HG02970 (cell line): ENCODE measurements at regions not wholly inside any gene's neighbourhood (a gene's known extent, or its start where the extent isn't known, plus 50 kb on each side); places are given as distances from the start of the nearest gene placed in this dataset.
"Not testable (repeated sequence)": the region's sequence is repeated elsewhere in the genome, so short reads cannot be mapped to it uniquely, and the experiment has no call there.

Source experiments
- ATAC-seq: cut with Tn5 transposase; IDR thresholded peaks from one replicate; pipeline ENCODE4 v1.9.1; 2021; ENCODE audit warnings: mild to moderate bottlenecking, moderate library complexity, moderate number of reproducible peaks; ENCODE audit not compliant: unreplicated experiment, low FRiP score

GRCh38 chr6:19557191-19557590 is 280.0 kb upstream of the ID4 start:
- ATAC-seq, result no peak

- ATAC-seq, result no peak
Measured at GRCh38 chr6:19558201-19558600, 279.0 kb upstream of the ID4 start.

- no peak for ATAC-seq
Measured at GRCh38 chr6:19558934-19559333, 278.2 kb upstream of the ID4 start.

GRCh38 chr6:19562468-19562867 is 274.7 kb upstream of the ID4 start:
- ATAC-seq, result no peak

GRCh38 chr6:19569563-19569962 is 267.6 kb upstream of the ID4 start:
- no peak for ATAC-seq

- no peak for ATAC-seq
Measured at GRCh38 chr6:19571176-19571575, 266.0 kb upstream of the ID4 start.

- no peak for ATAC-seq
Measured at GRCh38 chr6:19578481-19578880, 258.7 kb upstream of the ID4 start.

- ATAC-seq, result not testable (repeated sequence)
Measured at GRCh38 chr6:19584207-19584606, 253.0 kb upstream of the ID4 start.

- no peak for ATAC-seq
Measured at GRCh38 chr6:19587238-19587942, 249.8 kb upstream of the ID4 start.

GRCh38 chr6:19590501-19591131 is 246.6 kb upstream of the ID4 start:
- ATAC-seq, result no peak

GRCh38 chr6:19597809-19598320 is 239.3 kb upstream of the ID4 start:
- ATAC-seq, result no peak

GRCh38 chr6:19599796-19600464 is 237.2 kb upstream of the ID4 start:
- no peak for ATAC-seq

- ATAC-seq, result no peak
Measured at GRCh38 chr6:19602434-19603013, 234.6 kb upstream of the ID4 start.

- no peak for ATAC-seq
Measured at GRCh38 chr6:19603721-19604120, 233.4 kb upstream of the ID4 start.

- no peak for ATAC-seq
Measured at GRCh38 chr6:19605624-19606023, 231.5 kb upstream of the ID4 start.

- ATAC-seq, result no peak
Measured at GRCh38 chr6:19608546-19608945, 228.6 kb upstream of the ID4 start.

GRCh38 chr6:19609972-19610641 is 227.1 kb upstream of the ID4 start:
- ATAC-seq, result no peak

- not testable (repeated sequence) for ATAC-seq
Measured at GRCh38 chr6:19612672-19613466, 224.3 kb upstream of the ID4 start.

GRCh38 chr6:19613678-19614077 is 223.5 kb upstream of the ID4 start:
- no peak for ATAC-seq

GRCh38 chr6:19616022-19616421 is 221.1 kb upstream of the ID4 start:
- no peak for ATAC-seq
